ENCODE measurements at regions not wholly inside any gene's neighbourhood (a gene's known extent, or its start where the extent isn't known, plus 50 kb on each side); places are given as distances from the start of the nearest gene placed in this dataset.
"Not testable (repeated sequence)": the region's sequence is repeated elsewhere in the genome, so short reads cannot be mapped to it uniquely, and the experiment has no call there.

DNA sequence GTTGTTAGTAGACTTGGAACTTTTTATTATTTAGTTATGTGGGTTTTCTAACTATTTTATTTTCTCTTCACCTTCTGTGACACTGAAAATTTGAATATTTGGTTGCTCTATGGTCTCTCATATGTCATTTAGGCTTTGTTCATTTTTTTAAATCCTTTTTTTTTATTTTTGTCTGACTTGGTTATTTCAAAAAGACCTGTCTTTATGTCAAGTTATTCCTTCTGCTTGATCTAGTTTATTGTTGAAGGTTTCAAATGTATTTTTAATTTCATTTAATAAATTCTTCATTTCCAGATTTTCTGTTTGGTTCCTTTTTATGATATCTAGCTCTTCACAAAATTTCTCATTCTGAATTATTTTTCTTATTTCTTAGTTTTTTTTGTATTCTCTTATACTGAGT lies 160.6 kb upstream of the ATP5MC3 start:
- no peak for DNase-seq
- H3K4me3 Mint-ChIP-seq: no peak overlapping the region

DNA sequence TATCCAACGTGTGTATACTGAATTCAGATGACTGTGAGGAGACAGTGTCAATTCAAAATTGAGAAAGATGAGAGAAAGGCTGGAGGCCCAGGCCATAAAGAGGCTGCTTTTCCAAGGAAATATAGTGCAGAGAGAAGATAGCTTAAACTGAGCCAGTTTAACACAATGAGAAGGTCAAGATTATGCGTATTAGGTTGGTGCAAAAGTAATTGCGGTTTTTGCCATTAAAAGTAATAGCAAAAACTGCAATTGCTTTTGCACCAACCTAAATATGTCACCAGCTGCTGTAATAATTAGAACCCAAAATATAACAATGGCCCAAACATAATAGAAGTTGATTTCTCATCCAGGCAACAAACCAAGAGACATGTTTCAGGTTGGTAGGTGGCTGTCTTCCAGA lies 148.7 kb upstream of the ATP5MC3 start:
- H3K9me3 Mint-ChIP-seq: peaks cover 12% of the 10 kb centered on the region
- H3K4me3 Mint-ChIP-seq: no peak overlapping the region
- H3K36me3 Mint-ChIP-seq (ENCODE audit: low read depth): no peaks in the 10 kb centered on the region
- peaks cover 9% of the 10 kb centered on the region for H3K27me3 Mint-ChIP-seq
- no peak for DNase-seq
- H3K4me1 Mint-ChIP-seq (ENCODE audit: low read depth): no peaks in the 10 kb centered on the region
- no peak overlapping the region for H3K27ac Mint-ChIP-seq

More for the DNA sequence above, 160.6 kb upstream of the ATP5MC3 start:
- peaks cover 25% of the 10 kb centered on the region for H3K27me3 Mint-ChIP-seq
- H3K36me3 Mint-ChIP-seq (ENCODE audit: low read depth): no peaks in the 10 kb centered on the region
- H3K9me3 Mint-ChIP-seq: peaks cover 28% of the 10 kb centered on the region
- H3K27ac Mint-ChIP-seq: no peak overlapping the region
- H3K4me1 Mint-ChIP-seq (ENCODE audit: low read depth): no peaks in the 10 kb centered on the region

DNA sequence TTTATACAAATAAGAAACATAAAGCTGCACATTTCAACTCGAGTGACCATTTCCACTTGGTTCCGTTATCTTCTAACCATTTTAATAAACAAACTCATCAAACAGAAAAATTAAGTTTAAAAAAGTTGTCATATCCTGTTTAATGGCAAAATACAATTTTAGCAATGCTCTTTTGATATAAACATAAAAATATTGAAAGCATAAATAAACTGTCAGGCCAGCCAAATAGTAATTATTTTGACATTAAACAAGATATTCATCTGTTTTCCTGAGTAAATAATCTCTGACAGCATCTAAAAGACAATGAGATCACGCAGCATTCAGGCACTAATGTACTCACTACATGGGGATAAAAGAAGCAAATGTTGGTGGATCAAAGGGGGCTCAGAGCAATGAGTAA lies 145.3 kb upstream of the ATP5MC3 start:
- no peaks in the 10 kb centered on the region for H3K36me3 Mint-ChIP-seq (ENCODE audit: low read depth)
- H3K9me3 Mint-ChIP-seq: peaks cover 14% of the 10 kb centered on the region
- H3K27me3 Mint-ChIP-seq: peaks cover 19% of the 10 kb centered on the region
- DNase-seq: no peak
- no peak overlapping the region for H3K4me3 Mint-ChIP-seq
- H3K4me1 Mint-ChIP-seq (ENCODE audit: low read depth): no peaks in the 10 kb centered on the region
- H3K27ac Mint-ChIP-seq: no peak overlapping the region

DNA sequence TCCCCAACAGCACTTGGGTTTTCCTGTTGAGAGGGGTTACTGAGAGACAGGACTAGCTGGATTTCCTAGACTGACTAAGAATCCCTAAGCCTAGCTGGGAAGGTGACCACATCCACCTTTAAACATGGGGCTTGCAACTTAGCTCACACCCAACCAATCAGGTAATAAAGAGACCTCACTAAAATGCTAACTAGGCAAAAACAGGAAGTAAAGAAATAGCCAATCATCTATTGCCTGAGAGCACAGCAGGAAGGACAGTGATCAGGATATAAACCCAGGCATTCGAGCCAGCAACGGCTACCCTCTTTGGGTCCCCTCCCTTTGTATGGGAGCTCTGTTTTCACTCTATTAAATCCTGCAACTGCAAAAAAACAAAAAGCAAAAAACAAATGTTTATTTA lies 144.7 kb upstream of the ATP5MC3 start:
- H3K9me3 Mint-ChIP-seq: peaks cover 14% of the 10 kb centered on the region
- not testable (repeated sequence) for H3K36me3 Mint-ChIP-seq (ENCODE audit: low read depth); H3K4me1 Mint-ChIP-seq (ENCODE audit: low read depth); H3K27ac Mint-ChIP-seq; H3K4me3 Mint-ChIP-seq; DNase-seq
- H3K27me3 Mint-ChIP-seq: peaks cover 20% of the 10 kb centered on the region

GRCh38 chr2:175323162-175323561 lies 141.7 kb upstream of the ATP5MC3 start:
- H3K36me3 Mint-ChIP-seq (ENCODE audit: low read depth): no peaks in the 10 kb centered on the region
- peaks cover 14% of the 10 kb centered on the region for H3K27me3 Mint-ChIP-seq
- no peak overlapping the region for H3K4me3 Mint-ChIP-seq
- H3K9me3 Mint-ChIP-seq: peaks cover 14% of the 10 kb centered on the region
- no peak overlapping the region for H3K27ac Mint-ChIP-seq
- no peaks in the 10 kb centered on the region for H3K4me1 Mint-ChIP-seq (ENCODE audit: low read depth)
- no peak for DNase-seq

DNA sequence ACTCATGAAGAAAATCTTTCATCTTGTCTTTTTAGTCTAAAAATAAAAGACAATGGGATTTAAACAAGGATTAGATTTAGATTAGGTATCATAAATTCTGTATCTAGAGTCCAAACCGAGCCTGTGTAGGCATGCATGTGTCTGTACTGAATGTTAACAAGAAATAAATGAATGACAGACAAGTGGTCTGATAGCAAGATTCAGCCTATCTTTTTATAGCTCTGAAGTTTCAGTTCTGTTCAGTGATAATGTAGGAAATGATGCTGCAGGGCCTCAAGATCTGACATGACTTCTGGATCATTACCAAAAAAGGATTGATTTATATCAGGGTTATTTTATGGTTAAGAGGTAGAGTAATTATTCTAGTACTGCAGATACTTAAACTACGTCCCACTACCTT lies 137.0 kb upstream of the ATP5MC3 start:
- Mint-ChIP-seq H3K27ac (no peak overlapping the region), H3K4me3 (no peak overlapping the region), H3K27me3 (peaks cover 14% of the 10 kb centered on the region), H3K4me1 (ENCODE audit: low read depth) (no peaks in the 10 kb centered on the region), H3K9me3 (no peaks in the 10 kb centered on the region), H3K36me3 (ENCODE audit: low read depth) (no peaks in the 10 kb centered on the region)
- DNase-seq: no peak

GRCh38 chr2:175317751-175318150 lies 136.2 kb upstream of the ATP5MC3 start:
- no peaks in the 10 kb centered on the region for H3K9me3 Mint-ChIP-seq
- H3K36me3 Mint-ChIP-seq (ENCODE audit: low read depth): no peaks in the 10 kb centered on the region
- DNase-seq: no peak
- H3K4me3 Mint-ChIP-seq: no peak overlapping the region
- H3K27me3 Mint-ChIP-seq: peaks cover 8% of the 10 kb centered on the region
- H3K27ac Mint-ChIP-seq: no peak overlapping the region
- H3K4me1 Mint-ChIP-seq (ENCODE audit: low read depth): no peaks in the 10 kb centered on the region

- Mint-ChIP-seq H3K4me1 (ENCODE audit: low read depth) (no peaks in the 10 kb centered on the region), H3K4me3 (no peak overlapping the region), H3K36me3 (ENCODE audit: low read depth) (no peaks in the 10 kb centered on the region), H3K27me3 (peaks cover 25% of the 10 kb centered on the region), H3K9me3 (no peaks in the 10 kb centered on the region), H3K27ac (no peak overlapping the region)
- no peak for DNase-seq
These were observed 130.6 kb upstream of the ATP5MC3 start for GRCh38 chr2:175312137-175312536.

DNA sequence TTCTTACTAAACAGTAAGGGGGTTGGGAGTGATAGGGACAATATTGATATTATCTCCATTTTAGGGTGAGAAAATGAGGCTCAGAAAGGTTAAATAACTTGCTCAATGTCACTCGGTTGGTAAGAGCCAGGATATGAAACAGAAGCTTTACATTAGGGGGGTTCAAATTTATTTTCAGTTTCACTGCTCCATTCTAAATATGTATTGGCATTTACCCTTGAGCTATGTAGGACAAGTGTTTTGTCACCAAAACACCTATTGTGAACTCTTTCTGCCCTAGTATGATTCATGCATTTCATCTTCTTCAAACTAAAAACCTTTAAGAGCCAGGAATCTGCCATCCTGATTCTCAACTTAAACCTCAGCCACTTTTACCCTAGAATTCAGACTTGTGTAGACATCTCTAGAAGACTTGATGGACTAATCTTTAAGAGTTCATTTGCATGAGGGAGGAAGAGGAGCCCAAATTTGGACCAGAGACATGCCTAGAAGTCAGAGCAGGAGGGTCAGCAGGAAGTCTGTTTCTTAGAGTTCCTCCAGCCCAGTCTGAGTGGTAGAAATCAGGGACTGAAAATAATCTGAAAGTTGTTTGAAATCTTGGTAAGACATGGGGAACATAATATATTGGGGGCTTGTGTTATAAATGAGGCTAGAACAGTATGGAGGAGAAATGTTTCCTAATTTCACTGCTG lies 129.4 kb upstream of the ATP5MC3 start:
- Mint-ChIP-seq H3K27ac (no peak overlapping the region), H3K27me3 (peaks cover 28% of the 10 kb centered on the region), H3K4me3 (no peak overlapping the region), H3K36me3 (ENCODE audit: low read depth) (no peaks in the 10 kb centered on the region), H3K9me3 (no peaks in the 10 kb centered on the region), H3K4me1 (ENCODE audit: low read depth) (no peaks in the 10 kb centered on the region)
- DNase-seq: no peak

GRCh38 chr2:175309799-175310198 lies 128.3 kb upstream of the ATP5MC3 start:
- peaks cover 28% of the 10 kb centered on the region for H3K27me3 Mint-ChIP-seq
- H3K27ac Mint-ChIP-seq: no peak overlapping the region
- no peak overlapping the region for H3K4me3 Mint-ChIP-seq
- DNase-seq: no peak
- no peaks in the 10 kb centered on the region for H3K4me1 Mint-ChIP-seq (ENCODE audit: low read depth)
- no peaks in the 10 kb centered on the region for H3K36me3 Mint-ChIP-seq (ENCODE audit: low read depth)
- no peaks in the 10 kb centered on the region for H3K9me3 Mint-ChIP-seq

DNA sequence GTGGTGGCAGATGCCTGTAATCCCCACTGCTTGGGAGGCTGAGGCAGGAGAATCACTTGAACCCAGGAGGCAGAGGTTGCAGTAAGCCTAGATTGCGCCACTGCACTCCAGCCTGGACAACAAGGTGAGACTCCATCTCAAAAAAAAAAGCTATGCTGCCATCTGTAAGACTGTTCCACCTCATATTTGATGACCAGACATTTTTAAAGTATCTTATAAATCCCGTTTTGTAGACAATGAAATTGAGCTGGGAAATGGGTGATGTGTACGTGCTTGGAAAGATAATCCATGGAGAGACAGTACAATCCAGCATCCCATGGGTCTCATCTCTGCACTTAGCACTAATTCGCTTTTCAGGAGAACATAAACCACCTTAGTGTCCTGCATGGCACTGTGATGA lies 126.5 kb upstream of the ATP5MC3 start:
- DNase-seq: no peak
- peaks cover 33% of the 10 kb centered on the region for H3K27me3 Mint-ChIP-seq
- no peak overlapping the region for H3K27ac Mint-ChIP-seq
- no peaks in the 10 kb centered on the region for H3K9me3 Mint-ChIP-seq
- H3K36me3 Mint-ChIP-seq (ENCODE audit: low read depth): no peaks in the 10 kb centered on the region
- no peak overlapping the region for H3K4me3 Mint-ChIP-seq
- no peaks in the 10 kb centered on the region for H3K4me1 Mint-ChIP-seq (ENCODE audit: low read depth)

DNA sequence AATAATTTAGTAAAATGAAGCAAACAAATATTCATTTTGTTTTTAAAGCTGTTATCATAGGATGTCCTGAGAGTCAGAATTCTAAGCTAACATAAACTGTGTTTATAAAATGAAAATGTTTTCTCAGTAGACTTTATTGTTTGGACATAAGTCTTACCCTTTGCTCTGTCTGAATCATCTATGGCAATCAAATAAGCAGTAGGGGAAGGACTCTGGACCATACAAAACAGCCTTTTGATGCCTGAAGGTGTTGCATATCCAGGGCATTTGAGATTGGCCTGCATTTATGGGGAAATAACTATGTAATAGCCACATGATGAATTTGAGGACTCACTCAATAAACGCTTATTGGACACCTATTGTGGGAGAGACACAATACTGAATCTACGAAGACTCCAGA lies 123.0 kb upstream of the ATP5MC3 start:
- Mint-ChIP-seq H3K4me1 (ENCODE audit: low read depth) (no peaks in the 10 kb centered on the region), H3K4me3 (no peak overlapping the region), H3K36me3 (ENCODE audit: low read depth) (no peaks in the 10 kb centered on the region), H3K27ac (no peak overlapping the region), H3K9me3 (no peaks in the 10 kb centered on the region), H3K27me3 (peaks cover 39% of the 10 kb centered on the region)
- DNase-seq: no peak

DNA sequence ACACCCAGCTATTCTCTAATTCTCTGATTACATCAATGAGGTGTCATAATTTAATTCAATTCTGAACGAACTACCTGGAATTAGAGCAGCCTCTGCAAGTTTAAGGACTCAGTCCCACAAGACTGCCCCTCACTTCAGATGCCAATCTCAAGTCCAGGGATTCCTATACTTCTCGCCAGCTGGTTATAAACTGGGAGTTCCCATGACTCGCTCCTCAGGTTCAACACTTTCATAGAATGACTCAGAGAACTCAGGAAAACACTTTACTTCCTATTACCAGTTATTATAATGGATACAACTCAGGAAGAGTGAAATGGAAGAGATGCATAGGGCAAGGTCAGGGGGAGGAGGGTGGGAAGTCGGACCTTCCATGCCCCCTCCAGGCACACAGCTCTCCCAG lies 112.3 kb upstream of the ATP5MC3 start:
- H3K4me3 Mint-ChIP-seq: no peak overlapping the region
- H3K4me1 Mint-ChIP-seq (ENCODE audit: low read depth): no peaks in the 10 kb centered on the region
- peaks cover 58% of the 10 kb centered on the region for H3K27me3 Mint-ChIP-seq
- H3K36me3 Mint-ChIP-seq (ENCODE audit: low read depth): no peaks in the 10 kb centered on the region
- no peak overlapping the region for H3K27ac Mint-ChIP-seq
- no peaks in the 10 kb centered on the region for H3K9me3 Mint-ChIP-seq
- no peak for DNase-seq

- Mint-ChIP-seq H3K4me3 (no peak overlapping the region), H3K27me3 (peaks cover 60% of the 10 kb centered on the region)
These were observed 111.7 kb upstream of the ATP5MC3 start for GRCh38 chr2:175293195-175293594.

DNA sequence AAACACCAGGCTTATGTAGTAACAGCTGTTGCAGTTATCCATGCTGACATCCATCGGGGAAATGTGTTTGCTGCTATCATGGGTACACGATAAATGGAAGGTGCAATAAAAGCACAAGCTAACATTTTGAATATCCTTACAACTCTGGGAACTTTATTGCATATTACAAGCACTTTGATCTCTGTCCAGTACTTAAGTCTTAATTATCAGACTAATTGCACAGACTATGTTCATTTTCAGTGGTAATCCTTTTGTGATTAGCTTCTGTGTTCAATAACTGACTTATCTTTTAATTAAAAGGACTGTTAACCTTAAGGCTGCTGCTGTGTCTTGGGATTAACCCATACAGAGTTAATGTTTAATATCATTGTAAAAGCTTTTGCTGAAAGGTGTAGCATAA lies 101.4 kb upstream of the ATP5MC3 start:
- Mint-ChIP-seq H3K36me3 (ENCODE audit: low read depth) (no peaks in the 10 kb centered on the region), H3K4me1 (ENCODE audit: low read depth) (peaks cover 3% of the 10 kb centered on the region), H3K4me3 (no peak overlapping the region), H3K27ac (no peak overlapping the region), H3K9me3 (no peaks in the 10 kb centered on the region), H3K27me3 (no peaks in the 10 kb centered on the region)
- DNase-seq: no peak

More at GRCh38 chr2:175293195-175293594, 111.7 kb upstream of the ATP5MC3 start:
- H3K9me3 Mint-ChIP-seq: no peaks in the 10 kb centered on the region
- no peak overlapping the region for H3K27ac Mint-ChIP-seq
- H3K36me3 Mint-ChIP-seq (ENCODE audit: low read depth): no peaks in the 10 kb centered on the region
- H3K4me1 Mint-ChIP-seq (ENCODE audit: low read depth): no peaks in the 10 kb centered on the region
- no peak for DNase-seq

DNA sequence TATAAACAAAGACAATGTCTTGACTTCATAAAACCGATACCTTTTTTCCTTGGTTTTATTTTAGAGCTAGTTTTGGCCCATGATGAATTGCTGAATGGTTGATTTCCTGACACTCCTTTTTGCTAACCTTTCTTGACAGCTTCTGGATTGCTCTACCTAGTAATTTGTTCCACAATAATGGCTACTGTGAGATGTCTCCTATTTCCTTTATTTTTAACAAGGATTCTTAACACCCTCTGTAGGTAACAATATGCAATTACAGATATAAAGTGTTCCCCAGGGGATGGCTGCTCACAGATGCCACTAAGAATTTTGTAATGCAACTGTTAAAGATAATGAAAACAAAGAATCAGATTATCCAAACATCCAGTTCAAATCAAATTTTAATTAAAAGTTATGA lies 100.8 kb upstream of the ATP5MC3 start:
- DNase-seq: no peak
- peaks cover 3% of the 10 kb centered on the region for H3K4me1 Mint-ChIP-seq (ENCODE audit: low read depth)
- H3K4me3 Mint-ChIP-seq: no peak overlapping the region
- no peaks in the 10 kb centered on the region for H3K9me3 Mint-ChIP-seq
- no peaks in the 10 kb centered on the region for H3K36me3 Mint-ChIP-seq (ENCODE audit: low read depth)
- H3K27me3 Mint-ChIP-seq: no peaks in the 10 kb centered on the region
- no peak overlapping the region for H3K27ac Mint-ChIP-seq
